Endothelial cell of umbilical vein (primary cell): ENCODE measurements at regions not wholly inside any gene's neighbourhood (a gene's known extent, or its start where the extent isn't known, plus 50 kb on each side); places are given as distances from the start of the nearest gene placed in this dataset.

ENCODE experiments used
- BruUV-seq: library from RNA; stranded (reverse); fragments of 400-500 nt; replicated peaks from 2 replicates; lab custom pipeline; 2021; lab: Mats Ljungman, UMichigan
- CTCF ChIA-PET: fragments of 300-600, 350-600 bp; sonication (Branson Sonifier 250); formaldehyde crosslinking; loops from one replicate; lab custom pipeline; 2021; ENCODE audit warnings: antibody characterized with exemption, inconsistent platforms; lab: Charles Lee
- POLR2A ChIA-PET: fragments of 300-600, 350-600 bp; sonication (Branson Sonifier 250); formaldehyde crosslinking; loops from one replicate; lab custom pipeline; 2021; ENCODE audit warnings: antibody characterized with exemption, inconsistent platforms; lab: Charles Lee
- DNase-seq: peaks from one replicate; pipeline ENCODE4 v3.0.0-alpha.2; 2011; ENCODE audit warnings: low read depth, low spot score
- FAIRE-seq: peaks from 2 replicates; lab custom pipeline; 2011; peaks lifted over from hg19 to GRCh38; lab: Jason Lieb, UNC
- H2AFZ ChIP-seq: 2 replicates; pipeline ENCODE4 v1.6.0; 2012; ENCODE audit warnings: low read depth, low read length, control low read depth, inconsistent platforms
- H3K27ac ChIP-seq: 2 replicates; pipeline ENCODE4 v1.5.1; 2011; ENCODE audit warnings: low read depth, mild to moderate bottlenecking, control low read depth, low read length, moderate library complexity; ENCODE audit not compliant: insufficient read depth
- H3K27me3 ChIP-seq, 2 experiments: 2 replicates each; pipeline versions ENCODE4 v1.6.0 to v1.6.1; 2011; ENCODE audit warnings: low read length in 2 of 2, mixed read lengths in 1 of 2; ENCODE audit not compliant: control insufficient read depth in 2 of 2, insufficient read depth in 2 of 2
- H3K36me3 ChIP-seq, 2 experiments: 2 replicates in 1 of 2; 3 replicates in 1 of 2; pipeline ENCODE4 v1.5.1; 2011; ENCODE audit warnings: low read length in 2 of 2, mild to moderate bottlenecking in 1 of 2, moderate library complexity in 1 of 2; ENCODE audit not compliant: control insufficient read depth in 2 of 2, insufficient read depth in 2 of 2; ENCODE audit errors: extremely low read depth in 1 of 2
- H3K4me1 ChIP-seq: 3 replicates; pipeline ENCODE4 v1.5.1; 2011; ENCODE audit warnings: mild to moderate bottlenecking, low read length; ENCODE audit not compliant: control insufficient read depth, insufficient read depth; ENCODE audit errors: extremely low read depth
- H3K4me2 ChIP-seq: 2 replicates; pipeline ENCODE4 v1.6.1; 2011; ENCODE audit warnings: low read length, control low read depth, mixed read lengths; ENCODE audit not compliant: insufficient read depth
- H3K4me3 ChIP-seq, 3 experiments: fragments of 200-600 bp in 1 of 3; sonication (generic), shearing (Covaris generic) in 1 of 3; replicated peaks in 1 of 3; 2 replicates each; pipeline ENCODE4 v1.5.1; 2011 to 2016; ENCODE audit warnings: control low read depth in 3 of 3, low read length in 3 of 3, mild to moderate bottlenecking in 2 of 3, inconsistent platforms in 1 of 3, low read depth in 1 of 3, moderate library complexity in 1 of 3; ENCODE audit not compliant: insufficient read depth in 1 of 3
- H3K79me2 ChIP-seq: 2 replicates; pipeline ENCODE4 v1.6.0; 2012; ENCODE audit warnings: low read length, inconsistent platforms; ENCODE audit not compliant: control insufficient read depth, insufficient read depth
- H3K9ac ChIP-seq: replicated peaks from 2 replicates; pipeline ENCODE3; 2011; ENCODE audit warnings: low read length, control low read depth; ENCODE audit not compliant: insufficient read depth; ENCODE audit errors: extremely low read depth
- H3K9me1 ChIP-seq: replicated peaks from 3 replicates; pipeline ENCODE4 v1.6.0; 2011; ENCODE audit warnings: mild to moderate bottlenecking, low read length; ENCODE audit not compliant: control insufficient read depth, insufficient read depth; ENCODE audit errors: extremely low read depth
- H3K9me3 ChIP-seq: replicated peaks from 2 replicates; pipeline ENCODE4 v1.5.1; 2012; ENCODE audit warnings: low read length, inconsistent platforms; ENCODE audit not compliant: control insufficient read depth, insufficient read depth
- H4K20me1 ChIP-seq: replicated peaks from 2 replicates; pipeline ENCODE3; 2011; ENCODE audit warnings: mild to moderate bottlenecking, low read length; ENCODE audit not compliant: control insufficient read depth, insufficient read depth; ENCODE audit errors: extremely low read depth
- CTCF ChIP-seq, 2 donors: IDR thresholded peaks; 1 replicate in 1 of 2; 2 replicates in 1 of 2; pipeline ENCODE4 v1.5.1; 2011; ENCODE audit warnings: low read length in 2 of 2, mild to moderate bottlenecking in 2 of 2, moderate library complexity in 2 of 2, control low read depth in 1 of 2, inconsistent platforms in 1 of 2, low read depth in 1 of 2; ENCODE audit not compliant: insufficient read depth in 1 of 2; ENCODE audit errors: extremely low read depth in 1 of 2
- FOS ChIP-seq: IDR thresholded peaks from 2 replicates; pipeline ENCODE4 v1.6.1; 2011; ENCODE audit warnings: mild to moderate bottlenecking, low read length, moderate library complexity, borderline replicate concordance; ENCODE audit not compliant: insufficient read depth
- JUN ChIP-seq: IDR thresholded peaks from 2 replicates; pipeline ENCODE4 v1.6.1; 2011; ENCODE audit warnings: borderline replicate concordance, low read depth; ENCODE audit not compliant: insufficient read length, insufficient read depth
- MYC ChIP-seq: IDR thresholded peaks from one replicate; pipeline ENCODE4 v1.6.1; 2011; ENCODE audit warnings: mild to moderate bottlenecking, low read depth, low read length
- POLR2A ChIP-seq: IDR thresholded peaks from 2 replicates; pipeline ENCODE4 v1.6.1; 2012; ENCODE audit warnings: low read depth, mild to moderate bottlenecking, control low read depth, low read length
- POLR2AphosphoS5 ChIP-seq: IDR thresholded peaks from 2 replicates; pipeline ENCODE4 v1.6.1; 2012; ENCODE audit warnings: low read depth, mild to moderate bottlenecking, control low read depth, low read length, moderate library complexity; ENCODE audit not compliant: insufficient read depth
- dilution Hi-C: fragments of 300-500 bp; cut with MboI; formaldehyde crosslinking; loops from one replicate; pipeline ENCODE4 v1.15.0; 2019; ENCODE audit warnings: low sequenced_read_pairs; ENCODE audit not compliant: extremely low pct_ligation_motif_present
- intact Hi-C: fragments of 100-400 bp; cut with micrococcal nuclease; formaldehyde crosslinking; loops from one replicate; pipeline ENCODE4 v1.10.0; 2022

- intact Hi-C loops = no loop called here
- dilution Hi-C loops = no loop called here
- no peaks in the 10 kb centered on the region for H3K27me3 ChIP-seq
- FAIRE-seq = no peak
- CTCF ChIA-PET = interaction anchor here (1.6 kb wide), 1 partner anchor 8 kb away, joined by 5 read pairs; no protein-coding TSS in a partner anchor
- no peaks in the 10 kb centered on the region for H3K4me1 ChIP-seq
- H3K79me2 ChIP-seq = no peaks in the 10 kb centered on the region
- H3K27ac ChIP-seq = no peak overlapping the region
- H2AFZ ChIP-seq = no peak overlapping the region
- POLR2A ChIA-PET = no interaction called here
- H3K9me1 ChIP-seq = no peaks in the 10 kb centered on the region
- no peak for DNase-seq
- H3K36me3 ChIP-seq = no peaks in the 10 kb centered on the region
- H3K9ac ChIP-seq = no peak overlapping the region
- no peaks in the 10 kb centered on the region for H4K20me1 ChIP-seq
- H3K4me3 ChIP-seq = no peak overlapping the region
- TF ChIP-seq CTCF (IDR thresholded peaks at IDR 0.05; ENCODE audit: extremely low read depth in 1 of 2, insufficient read depth in 1 of 2, low read depth in 1 of 2, low read length in 2 of 2) = no peak
- no peak for TF ChIP-seq POLR2AphosphoS5
- no peak for TF ChIP-seq JUN
- TF ChIP-seq FOS = no peak
- TF ChIP-seq MYC = no peak
- no peak for TF ChIP-seq POLR2A
- no peaks in the 10 kb centered on the region for H3K9me3 ChIP-seq
- H3K4me2 ChIP-seq = no peak overlapping the region
- no TSS peak for BruUV-seq
Observed at GRCh38 chr6:25165800-25166199, 113.4 kb upstream of the CARMIL1 start.
